Activated gamma-delta T cell treated with Interleukin-2 at 50 U/mL for 16 hours (primary cell): ENCODE measurements at regions not wholly inside any gene's neighbourhood (a gene's known extent, or its start where the extent isn't known, plus 50 kb on each side); places are given as distances from the start of the nearest gene placed in this dataset.
"Not testable (repeated sequence)": the region's sequence is repeated elsewhere in the genome, so short reads cannot be mapped to it uniquely, and the experiment has no call there.

Experiments used
- DNase-seq: peaks from one replicate; pipeline ENCODE4 v3.0.0-alpha.2; 2020

DNA sequence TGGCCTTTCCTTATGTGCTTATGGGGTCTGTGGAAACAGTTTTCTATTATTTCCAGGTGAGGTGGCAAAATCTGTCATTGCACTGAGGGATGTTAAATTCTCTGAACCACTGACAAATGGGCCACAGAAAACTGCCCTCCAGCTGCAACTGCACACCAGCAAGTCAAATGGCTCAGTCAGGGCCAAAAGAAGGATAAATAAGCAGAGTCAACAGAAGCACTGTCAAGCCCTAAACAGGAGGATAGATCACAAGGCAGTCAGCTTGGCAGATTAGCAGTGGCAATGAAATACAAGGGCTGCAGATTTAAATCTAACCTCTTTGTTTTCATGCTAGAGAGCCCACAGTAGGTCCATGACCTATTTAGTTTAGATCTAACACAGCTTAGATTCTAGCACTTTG is 435.6 kb downstream of the ETS1 start:
- DNase-seq: no peak

DNA sequence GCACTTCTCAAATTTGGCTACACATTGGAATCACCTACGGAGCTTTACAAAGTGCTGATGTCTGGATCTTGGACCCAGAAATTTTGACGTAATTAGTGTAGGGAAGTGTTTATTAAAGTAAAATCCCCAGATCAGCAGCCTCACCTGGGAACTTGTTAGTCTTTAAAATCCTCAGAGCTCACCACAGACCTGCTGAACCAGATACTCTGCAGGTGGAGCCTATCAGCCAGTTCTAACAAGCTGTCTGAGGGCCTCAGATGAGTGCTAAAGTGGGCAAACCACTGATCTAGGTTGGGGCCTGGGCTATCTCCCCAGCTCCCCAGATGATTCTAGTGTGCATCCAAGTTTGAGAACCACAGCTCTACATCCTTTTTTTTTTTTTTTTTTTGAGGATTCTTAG is 436.0 kb downstream of the ETS1 start:
- no peak for DNase-seq

DNA sequence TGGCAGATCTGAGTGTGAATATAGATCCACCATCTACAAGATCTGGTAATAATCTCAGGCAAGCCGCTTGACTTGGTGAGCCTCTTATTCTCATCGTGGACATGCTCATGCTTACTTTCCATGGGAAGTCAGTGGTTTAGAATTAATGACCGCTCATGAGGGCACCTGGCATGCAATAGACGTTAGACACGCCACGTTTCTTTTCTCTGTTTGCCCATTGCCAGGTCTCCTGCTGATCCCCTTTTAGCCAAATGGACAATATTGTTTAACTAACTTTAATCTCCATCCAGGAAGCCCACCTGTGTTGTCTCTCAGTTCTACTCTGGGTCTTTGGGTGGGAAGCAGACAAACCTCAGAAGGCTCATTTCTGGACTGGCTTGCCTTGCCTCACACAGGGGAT is 439.1 kb downstream of the ETS1 start:
- DNase-seq: no peak

DNA sequence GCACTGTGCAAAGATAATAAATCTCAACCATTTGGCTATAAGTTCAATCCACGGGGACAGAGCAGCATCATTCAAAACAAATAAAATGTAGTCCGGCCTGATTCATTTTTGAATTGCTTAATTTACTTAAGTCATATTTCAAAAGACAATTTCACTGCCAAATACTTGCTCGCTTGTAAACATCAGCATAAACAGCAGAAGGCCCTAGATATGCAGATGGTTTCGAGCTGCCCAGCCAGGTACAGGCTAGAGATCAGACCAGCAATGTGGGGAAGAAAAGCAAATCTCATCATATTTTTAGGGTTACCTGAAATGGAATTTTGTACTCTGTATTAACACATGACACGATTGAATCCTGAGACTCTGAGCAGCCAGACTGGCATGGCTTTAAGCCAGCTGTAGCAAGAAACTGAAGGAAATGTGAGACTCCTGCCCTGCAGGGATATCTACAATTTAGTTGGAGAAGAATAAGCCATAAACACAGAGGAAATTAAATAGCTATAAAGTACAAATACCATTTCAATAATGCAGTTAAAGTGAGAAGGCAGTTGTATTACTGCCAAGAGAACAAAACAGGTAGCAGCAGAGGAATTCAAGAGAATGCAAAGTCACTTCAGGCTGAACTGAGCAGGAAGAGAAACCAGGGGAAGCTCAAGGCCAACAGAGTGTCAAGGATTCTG is 440.3 kb downstream of the ETS1 start:
- DNase-seq: no peak

DNA sequence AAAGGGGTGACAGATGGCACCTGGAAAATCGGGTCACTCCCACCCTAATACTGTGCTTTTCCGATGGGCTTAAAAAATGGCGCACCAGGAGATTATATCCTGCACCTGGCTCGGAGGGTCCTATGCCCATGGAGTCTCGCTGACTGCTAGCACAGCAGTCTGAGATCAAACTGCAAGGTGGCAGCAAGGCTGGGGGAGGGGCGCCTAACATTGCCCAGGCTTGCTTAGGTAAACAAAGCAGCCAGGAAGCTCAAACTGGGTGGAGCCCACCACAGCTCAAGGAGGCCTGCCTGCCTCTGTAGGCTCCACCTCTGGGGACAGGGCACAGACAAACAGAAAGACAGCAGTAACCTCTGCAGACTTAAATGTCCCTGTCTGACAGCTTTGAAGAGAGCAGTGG is 447.1 kb downstream of the ETS1 start:
- not testable (repeated sequence) for DNase-seq

- DNase-seq: no peak
These were observed 451.9 kb downstream of the ETS1 start for GRCh38 chr11:128135451-128135850.

- no peak for DNase-seq
These were observed 453.9 kb downstream of the ETS1 start for GRCh38 chr11:128133501-128133900.

DNA sequence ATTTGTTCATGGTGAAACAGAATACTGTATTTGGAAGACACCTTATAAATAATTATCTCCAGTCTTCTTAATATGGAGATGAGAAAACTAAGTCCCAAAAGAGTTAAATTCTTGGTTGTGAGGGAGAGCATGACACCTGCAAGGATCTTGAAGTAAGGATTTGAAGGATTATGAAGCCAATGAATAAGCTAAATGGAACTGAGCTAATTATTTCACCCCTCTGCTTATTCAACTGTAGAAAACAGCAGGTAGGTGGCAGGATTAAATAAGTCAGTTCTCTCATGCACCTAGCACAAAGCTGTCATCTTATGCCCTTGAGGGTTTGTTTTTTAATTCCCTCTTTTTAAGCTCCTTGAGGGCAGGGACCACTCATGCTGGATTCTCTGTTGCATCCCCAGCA is 457.3 kb downstream of the ETS1 start:
- DNase-seq: no peak

GRCh38 chr11:128125723-128126122 is 461.6 kb downstream of the ETS1 start:
- no peak for DNase-seq

DNA sequence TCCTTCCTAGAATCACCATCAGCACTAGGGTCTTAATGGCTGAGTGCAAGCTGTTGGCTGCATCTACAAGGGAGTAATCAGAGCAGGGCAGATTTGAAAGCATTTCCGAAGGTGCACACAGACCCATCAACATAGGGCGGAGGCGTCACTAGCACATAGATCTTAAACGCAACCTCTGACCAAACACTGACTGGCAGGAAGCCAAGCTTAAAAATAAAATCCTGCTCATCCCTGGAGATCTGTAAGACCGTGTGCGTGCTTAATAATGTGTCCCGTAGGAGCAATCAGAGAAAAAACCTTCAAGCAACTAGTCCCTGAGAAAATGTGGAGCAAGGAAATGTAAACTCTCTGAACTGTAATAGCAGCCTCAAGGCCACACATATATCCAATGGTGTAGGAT is 470.5 kb downstream of the ETS1 start:
- DNase-seq: no peak

- DNase-seq: no peak
These were observed 470.9 kb downstream of the ETS1 start for GRCh38 chr11:128116447-128116846.

GRCh38 chr11:128105950-128106349 is 481.4 kb downstream of the ETS1 start:
- DNase-seq: no peak

GRCh38 chr11:128105511-128105910 is 481.8 kb downstream of the ETS1 start:
- no peak for DNase-seq

DNA sequence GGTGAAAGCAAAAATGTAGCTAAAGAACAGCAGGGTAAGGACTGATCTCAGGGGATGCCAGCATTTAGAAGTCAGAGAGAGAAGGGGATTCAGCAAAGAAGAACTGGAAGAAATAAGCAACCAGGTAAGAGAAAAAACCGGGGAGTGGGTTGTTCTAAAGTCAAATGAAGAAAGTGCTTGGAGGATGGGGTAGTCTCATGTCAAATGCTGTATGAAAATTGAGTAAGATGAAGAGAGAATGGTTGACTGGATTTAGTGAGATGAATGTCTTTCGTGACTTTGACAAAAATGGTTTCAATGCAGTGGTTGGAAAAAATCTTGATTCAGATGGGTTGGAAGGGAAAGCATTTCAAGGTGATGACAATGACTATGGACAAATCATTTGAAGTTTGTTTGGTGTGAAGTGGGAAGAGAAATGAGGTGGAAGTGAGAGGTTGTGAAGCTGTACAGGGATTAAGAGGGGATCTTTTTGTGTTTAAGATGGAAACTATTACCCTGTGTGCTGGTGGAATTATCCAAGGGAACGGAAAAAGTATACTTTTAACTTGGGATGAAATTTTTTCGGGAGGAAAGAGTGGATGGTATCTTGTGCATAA is 484.0 kb downstream of the ETS1 start:
- DNase-seq: no peak

- no peak for DNase-seq
These were observed 488.6 kb downstream of the ETS1 start for GRCh38 chr11:128098781-128099180.

DNA sequence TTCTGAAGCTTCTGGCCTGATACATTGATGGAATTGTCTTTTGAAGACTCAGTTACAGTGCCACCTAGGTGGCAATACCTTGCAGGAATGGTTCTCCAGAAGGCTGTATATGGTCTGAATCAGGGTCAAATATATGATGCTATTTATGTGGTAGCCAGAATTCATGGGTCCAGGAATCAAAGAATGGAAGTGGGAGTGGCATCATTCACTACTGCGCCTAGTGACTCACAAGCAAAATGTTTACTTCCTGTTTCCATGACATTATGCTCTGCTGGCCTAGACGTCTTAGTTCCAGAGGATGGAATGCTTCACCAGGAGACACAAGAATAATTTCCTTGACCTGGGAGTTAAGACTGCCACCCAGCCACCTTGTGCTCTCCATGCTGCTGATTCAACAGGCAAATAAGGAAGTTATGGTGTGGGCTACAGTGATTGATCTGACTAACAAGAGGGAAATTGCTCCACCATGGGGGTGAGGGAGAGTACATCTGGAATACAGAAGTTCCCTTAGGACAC is 491.8 kb downstream of the ETS1 start:
- DNase-seq: no peak

DNA sequence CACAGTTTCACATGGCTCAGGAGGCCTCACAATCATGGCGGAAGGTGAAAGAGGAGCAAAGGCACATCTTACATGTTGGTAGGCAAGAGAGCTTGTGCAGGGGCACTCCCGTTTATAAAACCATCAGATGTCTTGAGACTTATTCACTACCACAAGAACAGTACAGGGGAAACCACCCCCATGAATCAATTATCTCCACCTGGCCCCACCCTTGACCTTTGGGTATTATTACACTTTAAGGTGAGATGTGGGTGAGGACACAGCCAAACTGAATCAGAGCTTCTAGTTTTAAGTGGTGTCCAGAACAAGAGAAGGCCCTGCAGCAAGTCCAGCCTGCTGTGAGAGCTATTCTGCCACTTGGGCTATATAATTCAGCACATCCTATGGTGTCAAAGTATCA is 493.7 kb downstream of the ETS1 start:
- DNase-seq: no peak

DNA sequence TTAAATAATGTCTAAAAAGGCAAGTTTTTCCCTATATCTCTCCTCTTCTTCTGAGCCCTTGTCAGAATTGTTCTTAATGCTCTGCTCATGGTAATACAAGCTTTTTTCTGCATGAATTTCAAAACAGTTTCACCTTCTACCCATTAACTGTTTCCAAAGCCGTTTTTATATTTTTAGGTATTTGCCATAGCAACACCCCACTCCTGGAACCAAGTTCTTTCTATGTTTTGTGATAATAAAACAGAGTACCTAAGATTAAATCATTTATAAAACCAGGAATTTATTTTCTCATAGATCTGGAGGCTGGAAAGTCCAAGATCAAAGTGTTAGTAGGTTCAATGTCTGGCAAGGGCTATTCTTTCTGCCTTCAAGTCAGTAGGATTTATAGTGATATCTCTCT is 497.4 kb downstream of the ETS1 start:
- DNase-seq: no peak

GRCh38 chr11:128086794-128087193 is 500.6 kb downstream of the ETS1 start:
- no peak for DNase-seq

GRCh38 chr11:128085276-128085675 is 502.1 kb downstream of the ETS1 start:
- no peak for DNase-seq

GRCh38 chr11:128082574-128082973 is 504.8 kb downstream of the ETS1 start:
- no peak for DNase-seq

- DNase-seq: no peak
These were observed 517.7 kb downstream of the ETS1 start for GRCh38 chr11:128069665-128070064.

DNA sequence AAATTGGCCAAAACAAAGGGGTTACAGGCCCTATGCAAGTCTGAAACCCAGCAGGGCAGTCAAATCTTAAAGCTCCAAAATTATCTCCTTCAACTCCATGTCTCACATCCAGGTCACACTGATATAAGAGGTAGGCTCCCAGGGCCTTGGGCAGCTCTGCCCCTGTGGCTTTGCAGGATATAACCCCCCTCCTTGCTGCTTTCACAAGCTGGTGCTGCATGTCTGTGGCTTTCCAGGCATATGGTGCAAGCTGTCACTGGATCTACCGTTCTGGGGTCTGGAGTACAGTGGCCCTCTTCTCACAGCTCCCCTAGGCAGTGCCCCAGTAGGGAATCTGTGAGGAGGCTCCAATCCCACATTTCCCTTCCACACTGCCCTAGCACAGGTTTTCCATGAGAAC is 519.6 kb downstream of the ETS1 start:
- no peak for DNase-seq

DNA sequence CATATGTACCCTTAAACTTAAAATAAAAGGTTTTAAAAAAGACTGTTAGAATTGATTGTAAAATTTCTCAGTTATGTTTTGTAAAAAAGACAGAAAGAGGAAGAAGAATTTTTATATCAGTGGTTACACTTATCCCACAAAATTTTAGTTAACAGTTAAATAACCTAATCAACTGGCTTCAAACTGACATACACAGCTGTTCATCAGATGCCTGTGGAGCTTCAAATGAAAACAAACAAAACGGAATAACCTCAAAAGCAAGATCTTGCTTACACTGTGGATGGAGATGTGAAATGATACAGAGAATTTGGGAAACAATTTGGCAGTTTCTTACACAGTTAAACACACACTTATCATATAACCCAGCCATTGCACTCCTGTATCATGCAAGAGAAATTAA is 521.0 kb downstream of the ETS1 start:
- DNase-seq: no peak

GRCh38 chr11:128061281-128061871 is 526.0 kb downstream of the ETS1 start:
- DNase-seq: no peak
